HG03196 (cell line): ENCODE measurements at regions not wholly inside any gene's neighbourhood (a gene's known extent, or its start where the extent isn't known, plus 50 kb on each side); places are given as distances from the start of the nearest gene placed in this dataset.

ENCODE experiments used
- ATAC-seq: cut with Tn5 transposase; IDR thresholded peaks from one replicate; pipeline ENCODE4 v1.9.1; 2021; ENCODE audit not compliant: unreplicated experiment

DNA sequence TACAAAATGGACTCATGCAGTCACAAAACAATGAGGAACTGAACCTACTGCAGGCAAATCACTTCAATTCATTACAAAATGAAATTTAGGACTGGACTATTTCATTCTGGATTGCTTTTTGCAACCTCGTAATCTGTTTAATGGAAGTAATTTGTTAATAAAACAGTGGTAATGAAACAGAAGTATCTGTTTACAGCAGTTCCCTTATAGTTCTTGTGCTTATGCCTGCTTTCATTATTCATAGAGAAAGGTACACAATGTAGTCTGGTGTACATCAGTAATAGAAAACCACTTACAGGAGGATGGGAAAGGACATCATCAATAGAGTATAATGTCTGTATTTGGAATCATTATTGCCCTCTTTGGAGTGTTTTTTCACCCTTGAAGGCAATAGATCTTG, 389.2 kb upstream of the NUDT12 start:
- no peak for ATAC-seq

DNA sequence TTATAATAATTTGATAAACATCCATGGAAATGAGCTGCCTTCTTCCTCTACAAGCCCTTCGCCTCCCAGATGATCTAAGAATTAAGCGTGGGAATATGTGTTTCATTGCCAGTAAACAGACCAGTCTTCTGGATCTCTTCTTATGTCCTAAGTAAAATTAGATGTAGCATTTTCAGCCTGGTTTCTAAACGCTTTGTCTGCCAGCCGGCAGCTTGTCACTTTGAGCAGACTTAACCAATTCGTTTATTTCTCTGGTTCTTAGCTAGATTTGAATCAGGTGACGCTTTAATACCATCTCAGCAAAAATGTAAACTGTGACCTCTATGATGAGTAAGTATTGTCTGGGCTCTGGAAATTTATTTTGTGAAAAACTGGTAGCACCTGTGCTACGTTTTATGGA, 380.6 kb upstream of the NUDT12 start:
- no peak for ATAC-seq

DNA sequence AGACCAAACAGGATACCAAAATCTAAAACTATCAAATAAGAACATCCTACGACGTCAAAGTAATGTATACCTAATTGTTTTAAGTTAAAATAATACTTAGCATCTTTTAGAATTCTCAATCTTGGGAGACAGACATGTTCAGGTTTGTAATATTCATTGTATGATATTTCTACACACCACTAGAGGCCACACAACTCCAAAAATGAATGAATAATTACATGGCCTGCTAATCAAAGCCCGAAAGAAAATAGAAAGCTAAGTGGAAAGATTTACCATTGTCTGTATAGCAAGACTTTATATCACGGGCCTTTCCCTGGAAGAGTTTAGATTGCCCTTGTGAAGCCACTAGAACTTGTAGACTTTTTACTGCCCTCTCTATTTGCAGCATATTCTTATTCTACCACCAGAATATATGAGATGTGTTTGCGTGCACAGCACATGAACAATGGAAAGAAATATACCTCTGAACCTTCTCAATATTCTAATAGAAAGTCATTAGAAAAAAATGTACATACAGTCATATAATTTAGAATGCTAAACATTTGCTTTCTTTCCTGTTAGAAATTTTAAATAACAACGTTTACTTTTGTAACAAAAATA, 380.1 kb upstream of the NUDT12 start:
- no peak for ATAC-seq

GRCh38 chr5:103941596-103941995, 379.0 kb upstream of the NUDT12 start:
- ATAC-seq = no peak

DNA sequence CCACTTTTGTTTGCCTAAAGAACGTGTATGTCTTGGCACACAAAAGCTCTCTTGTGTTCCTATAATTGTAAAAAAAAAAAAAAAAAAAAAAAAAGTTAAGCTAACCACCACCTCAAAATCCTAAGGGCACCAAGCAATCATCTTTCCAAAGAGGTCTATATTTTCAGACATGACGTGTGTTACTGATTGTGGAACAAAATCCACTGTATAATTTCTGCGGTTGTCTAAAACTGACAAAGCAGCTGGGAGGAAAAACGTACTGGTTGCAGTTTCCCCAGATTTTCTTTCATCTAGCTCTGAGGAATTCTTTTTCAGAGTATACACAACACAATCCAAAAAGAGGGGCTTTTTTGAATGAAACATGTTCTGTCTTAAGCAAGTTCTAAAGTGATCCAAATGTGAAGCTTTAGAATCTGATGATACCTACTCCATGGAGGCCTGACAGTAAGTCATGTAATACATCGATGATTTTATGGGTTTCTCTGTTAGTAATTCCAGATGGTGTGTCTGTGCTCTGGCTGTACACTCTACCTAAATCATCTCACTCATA, 375.6 kb upstream of the NUDT12 start:
- ATAC-seq = no peak

GRCh38 chr5:103929338-103930013, 366.9 kb upstream of the NUDT12 start:
- no peak for ATAC-seq

- no peak for ATAC-seq
Measured at GRCh38 chr5:103927739-103928138, 365.1 kb upstream of the NUDT12 start.

- no peak for ATAC-seq
Measured at GRCh38 chr5:103923616-103924168, 361.1 kb upstream of the NUDT12 start.

DNA sequence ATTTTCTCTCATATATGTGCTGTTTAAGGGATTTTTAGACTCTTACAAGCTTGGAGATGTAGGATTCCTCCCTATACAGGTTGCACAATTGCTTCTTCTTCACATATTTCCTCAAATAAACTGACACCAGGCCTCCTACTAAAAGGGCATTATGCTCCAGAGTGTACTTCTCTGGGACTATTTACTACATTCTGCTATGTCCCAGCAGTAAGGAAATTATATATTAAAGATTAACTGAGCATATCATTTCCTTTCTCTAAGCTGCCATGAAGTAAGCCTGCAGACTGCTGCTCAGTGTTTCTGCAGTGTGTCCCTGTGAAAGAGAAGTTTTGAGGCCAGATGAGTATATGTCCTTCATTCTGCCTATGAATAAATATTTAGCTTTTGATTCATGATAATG, 356.9 kb upstream of the NUDT12 start:
- ATAC-seq = no peak

GRCh38 chr5:103918668-103919367, 356.2 kb upstream of the NUDT12 start:
- no peak for ATAC-seq

DNA sequence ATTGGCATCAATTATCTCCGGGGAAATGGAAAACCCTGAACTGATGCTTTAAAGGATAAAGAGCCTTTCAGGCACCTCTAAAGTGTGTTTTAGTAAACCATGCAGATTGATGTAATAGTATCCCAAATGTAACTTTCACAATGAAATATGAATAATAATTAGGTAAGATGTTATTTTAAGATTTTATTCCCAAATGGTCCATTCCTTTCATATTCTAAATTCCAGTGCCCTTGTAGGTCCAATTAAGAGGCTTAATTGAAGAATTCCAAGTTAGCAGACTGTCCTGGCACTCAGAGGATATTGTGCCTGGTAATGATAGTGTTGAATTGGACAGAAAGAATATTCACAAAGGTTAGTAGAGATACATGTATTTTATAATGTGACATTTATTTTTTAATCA, 352.5 kb upstream of the NUDT12 start:
- ATAC-seq = no peak

DNA sequence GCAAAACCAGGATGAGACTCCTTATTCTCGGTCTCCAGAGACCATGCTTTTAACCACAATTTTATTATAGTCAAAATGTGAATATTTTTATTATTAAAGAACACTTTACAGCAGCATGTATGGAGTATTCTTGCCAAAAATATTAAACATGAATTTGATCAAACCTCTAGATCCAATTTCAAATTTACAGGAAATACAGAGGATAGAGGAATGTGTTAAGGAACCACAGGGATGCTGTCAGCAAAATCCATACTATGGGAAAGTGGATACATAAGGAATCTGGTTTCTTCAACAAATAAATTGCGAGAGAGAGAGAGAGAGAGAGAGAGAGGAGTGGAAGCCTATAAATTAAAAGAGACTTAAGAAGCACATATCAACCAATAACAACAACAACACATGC, 348.2 kb upstream of the NUDT12 start:
- ATAC-seq = no peak

DNA sequence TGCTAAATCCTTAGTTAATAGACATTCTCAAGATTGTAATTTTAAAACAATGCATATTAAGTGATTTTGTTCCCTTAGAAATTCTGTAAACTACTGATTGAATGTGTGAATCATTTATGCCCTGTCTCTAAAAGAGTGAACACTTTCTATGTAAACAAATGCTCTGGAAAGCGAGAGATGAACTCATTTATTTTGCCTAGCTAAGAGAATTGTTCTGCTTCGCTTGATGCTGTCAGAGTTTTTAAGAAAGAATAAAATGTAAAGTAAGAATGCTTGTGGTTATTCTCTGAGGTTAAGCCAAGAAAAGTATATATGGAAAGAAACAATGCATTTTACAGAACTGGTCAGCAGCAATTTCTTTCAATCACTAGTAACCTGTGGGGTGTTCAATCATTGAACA, 347.4 kb upstream of the NUDT12 start:
- no peak for ATAC-seq

- no peak for ATAC-seq
Measured at GRCh38 chr5:103909391-103909790, 346.8 kb upstream of the NUDT12 start.

- no peak for ATAC-seq
Measured at GRCh38 chr5:103908336-103909080, 345.9 kb upstream of the NUDT12 start.

DNA sequence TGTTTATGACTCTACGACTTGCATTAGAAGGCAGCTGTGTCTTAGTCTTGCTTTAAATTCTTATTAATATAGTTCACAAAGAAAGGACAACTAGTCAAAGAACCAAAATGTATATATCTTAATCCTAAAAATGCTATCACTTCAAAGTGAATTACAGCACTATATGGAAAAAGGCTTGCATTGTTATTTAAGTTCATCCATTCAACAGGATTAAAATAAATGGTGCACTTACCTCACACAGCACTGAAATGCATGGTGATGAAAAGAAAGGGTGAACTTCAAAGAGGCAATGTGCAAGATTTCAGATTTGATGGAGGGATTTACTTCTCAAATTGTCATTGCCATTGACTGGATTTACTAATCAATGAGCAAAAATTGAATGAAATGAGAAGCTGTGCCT, 344.4 kb upstream of the NUDT12 start:
- no peak for ATAC-seq

- ATAC-seq = no peak
Measured at GRCh38 chr5:103904651-103905050, 342.1 kb upstream of the NUDT12 start.

- ATAC-seq = no peak
Measured at GRCh38 chr5:103902893-103903292, 340.3 kb upstream of the NUDT12 start.

DNA sequence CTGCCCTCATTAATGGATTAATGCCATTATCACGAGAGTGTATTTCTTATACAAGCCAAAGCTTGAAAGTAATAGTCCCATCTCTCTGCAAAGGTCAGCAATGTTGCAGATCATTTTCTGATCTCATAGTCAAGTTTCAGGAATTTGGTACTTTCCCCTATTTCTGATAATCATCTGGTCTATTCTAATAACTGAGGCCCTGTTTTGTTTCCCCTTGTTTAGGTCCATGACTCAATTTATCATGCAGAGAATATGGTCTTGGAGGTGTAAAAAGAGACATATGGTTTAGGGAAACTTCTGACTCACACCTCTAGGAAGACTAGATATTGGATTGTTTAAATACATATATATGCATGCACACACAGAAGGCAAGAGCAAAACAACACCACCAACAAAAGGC, 339.3 kb upstream of the NUDT12 start:
- ATAC-seq = no peak

- ATAC-seq = no peak
Measured at GRCh38 chr5:103896593-103896992, 334.0 kb upstream of the NUDT12 start.

- ATAC-seq = no peak
Measured at GRCh38 chr5:103895738-103896137, 333.1 kb upstream of the NUDT12 start.
